Mesenchymal stem cell (in vitro differentiated cells and primary cell): ENCODE measurements at regions not wholly inside any gene's neighbourhood (a gene's known extent, or its start where the extent isn't known, plus 50 kb on each side); places are given as distances from the start of the nearest gene placed in this dataset.

Experiments used
- DNase-seq: peaks from one replicate; pipeline ENCODE4 v3.0.0-alpha.2; 2013
- H2AFZ ChIP-seq: one replicate; pipeline ENCODE4 v1.6.1; 2013; ENCODE audit warnings: low read depth, mild to moderate bottlenecking, control low read depth, inconsistent platforms, low read length, moderate library complexity
- H2AK5ac ChIP-seq: 2 replicates; pipeline ENCODE4 v1.6.1; 2013; ENCODE audit warnings: low read length, moderate library complexity, mild to moderate bottlenecking, inconsistent platforms; ENCODE audit not compliant: severe bottlenecking
- H2BK120ac ChIP-seq: one replicate; pipeline ENCODE4 v1.6.1; 2013; ENCODE audit warnings: low read depth, mild to moderate bottlenecking, inconsistent platforms, low read length, moderate library complexity
- H2BK12ac ChIP-seq, 2 experiments: one replicate each; pipeline ENCODE4 v1.6.1; 2013; ENCODE audit warnings: inconsistent platforms in 2 of 2, low read length in 2 of 2, mild to moderate bottlenecking in 2 of 2, moderate library complexity in 2 of 2, control low read depth in 1 of 2
- H2BK15ac ChIP-seq: one replicate; pipeline ENCODE4 v1.6.1; 2013; ENCODE audit warnings: mild to moderate bottlenecking, low read depth, inconsistent platforms; ENCODE audit not compliant: poor library complexity, severe bottlenecking
- H2BK5ac ChIP-seq: 2 replicates; pipeline ENCODE4 v1.6.1; 2013; ENCODE audit warnings: low read depth, mild to moderate bottlenecking, low read length, control low read depth, inconsistent platforms; ENCODE audit not compliant: poor library complexity, severe bottlenecking
- H3K14ac ChIP-seq, 2 experiments: one replicate each; pipeline ENCODE4 v1.6.1; 2013; ENCODE audit warnings: inconsistent platforms in 2 of 2, low read length in 2 of 2, control low read depth in 1 of 2, mild to moderate bottlenecking in 1 of 2, moderate library complexity in 1 of 2
- H3K18ac ChIP-seq, 2 experiments: one replicate each; pipeline ENCODE4 v1.6.1; 2013; ENCODE audit warnings: inconsistent platforms in 2 of 2, low read length in 2 of 2, control low read depth in 1 of 2, low read depth in 1 of 2, mild to moderate bottlenecking in 1 of 2
- H3K23ac ChIP-seq, 2 experiments: one replicate each; pipeline ENCODE4 v1.6.1; 2013; ENCODE audit warnings: inconsistent platforms in 2 of 2, low read length in 2 of 2, mild to moderate bottlenecking in 2 of 2, moderate library complexity in 2 of 2, control low read depth in 1 of 2
- H3K27ac ChIP-seq: 2 replicates; pipeline ENCODE4 v1.5.1; 2013; ENCODE audit warnings: mild to moderate bottlenecking, moderate library complexity, low read length, control low read depth, inconsistent platforms; ENCODE audit not compliant: poor library complexity, severe bottlenecking
- H3K27me3 ChIP-seq, 2 experiments: 2 replicates each; pipeline versions ENCODE4 v1.6.1 to v1.7.0; 2013; ENCODE audit warnings: low read length in 2 of 2, mild to moderate bottlenecking in 2 of 2, moderate library complexity in 2 of 2, control low read depth in 1 of 2, inconsistent platforms in 1 of 2; ENCODE audit not compliant: control insufficient read depth in 1 of 2, insufficient read depth in 1 of 2
- H3K36me3 ChIP-seq, 2 experiments: 2 replicates each; pipeline versions ENCODE4 v1.6.1 to v1.7.0; 2013; ENCODE audit warnings: low read length in 2 of 2, control low read depth in 1 of 2, inconsistent platforms in 1 of 2, low read depth in 1 of 2, mild to moderate bottlenecking in 1 of 2; ENCODE audit not compliant: insufficient read depth in 2 of 2, control insufficient read depth in 1 of 2
- H3K4ac ChIP-seq, 2 experiments: one replicate each; pipeline ENCODE4 v1.6.1; 2013; ENCODE audit warnings: inconsistent platforms in 2 of 2, low read length in 2 of 2, mild to moderate bottlenecking in 2 of 2, moderate library complexity in 2 of 2, control low read depth in 1 of 2, low read depth in 1 of 2
- H3K4me1 ChIP-seq: 2 replicates; pipeline ENCODE4 v1.6.1; 2013; ENCODE audit warnings: low read depth, low read length, control low read depth; ENCODE audit not compliant: control insufficient read depth, insufficient read depth
- H3K4me2 ChIP-seq: 2 replicates; pipeline ENCODE4 v1.6.1; 2013; ENCODE audit warnings: low read length, mild to moderate bottlenecking, inconsistent platforms; ENCODE audit not compliant: poor library complexity, severe bottlenecking
- H3K4me3 ChIP-seq, 2 experiments: 2 replicates each; pipeline versions ENCODE4 v1.5.1 to v1.7.0; 2013; ENCODE audit warnings: low read length in 2 of 2, mild to moderate bottlenecking in 2 of 2, control low read depth in 1 of 2, low read depth in 1 of 2; ENCODE audit not compliant: insufficient read depth in 1 of 2
- H3K79me1 ChIP-seq: replicated peaks from 2 replicates; pipeline ENCODE4 v1.6.1; 2013; ENCODE audit warnings: mild to moderate bottlenecking, control low read depth, low read length, inconsistent platforms; ENCODE audit not compliant: poor library complexity, severe bottlenecking
- H3K9ac ChIP-seq: 2 replicates; pipeline ENCODE4 v1.7.0; 2013; ENCODE audit warnings: mild to moderate bottlenecking, low read length, moderate library complexity
- H3K9me3 ChIP-seq: 2 replicates; pipeline ENCODE4 v1.7.0; 2013; ENCODE audit warnings: mild to moderate bottlenecking, low read length; ENCODE audit not compliant: control insufficient read depth
- H4K8ac ChIP-seq: one replicate; pipeline ENCODE4 v1.6.1; 2013; ENCODE audit warnings: inconsistent platforms, mild to moderate bottlenecking, low read length, moderate library complexity
- H4K91ac ChIP-seq: one replicate; pipeline ENCODE4 v1.6.1; 2013; ENCODE audit warnings: mild to moderate bottlenecking, low read length, inconsistent platforms
- WGBS: methylation state at CpG from one replicate; pipeline ENCODE4 v1.1.7; 2013; ENCODE audit warnings: mixed read lengths; 5-methylcytosine and 5-hydroxymethylcytosine counted together

DNA sequence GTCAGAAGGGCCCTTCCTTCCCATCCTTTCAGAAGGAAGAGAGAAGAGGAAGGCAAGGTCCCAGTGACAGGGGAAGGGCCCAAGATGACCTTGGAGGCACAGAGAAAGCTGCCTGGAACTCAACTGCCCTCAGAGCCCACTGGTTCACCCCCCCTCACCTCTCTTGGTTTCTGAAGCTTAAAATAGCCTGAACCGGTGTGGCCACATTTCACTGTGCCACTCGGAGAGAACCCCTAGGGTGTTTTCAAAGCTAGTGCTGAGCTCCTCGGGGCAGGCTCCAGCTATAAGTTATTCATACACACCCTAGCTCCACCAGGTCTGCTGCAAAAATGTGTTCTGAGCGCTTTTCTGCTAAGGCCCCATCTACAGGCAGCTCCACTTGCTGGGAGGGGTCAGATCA, 60.9 kb upstream of the ADRB1 start:
- Histone ChIP-seq H3K18ac (no peak overlapping the region), H2AFZ (peak overlapping the region; percentile 1), H3K4me1 (no peaks in the 10 kb centered on the region), H3K9ac (no peak overlapping the region), H2BK12ac (no peak overlapping the region), H3K23ac (no peak overlapping the region), H2BK5ac (no peak overlapping the region), H3K9me3 (no peaks in the 10 kb centered on the region), H3K27ac (no peak overlapping the region), H4K8ac (no peak overlapping the region), H2AK5ac (no peak overlapping the region), H3K4me2 (no peak overlapping the region), H3K14ac (no peak overlapping the region), H2BK15ac (no peak overlapping the region), H4K91ac (no peak overlapping the region), H2BK120ac (no peak overlapping the region), H3K36me3 (no peaks in the 10 kb centered on the region), H3K4ac (no peak overlapping the region), H3K79me1 (no peaks in the 10 kb centered on the region), H3K4me3 (no peak overlapping the region), H3K27me3 (peaks cover 0 to 22% of the 10 kb centered on the region in 2 experiments)
- DNase-seq: no peak
- 87% methylated on average over 4 of the region's 4 CpGs for WGBS

GRCh38 chr10:113983552-113983951, 60.1 kb upstream of the ADRB1 start:
- H2AK5ac ChIP-seq: no peak overlapping the region
- H3K4me3 ChIP-seq: no peak overlapping the region
- H3K4me2 ChIP-seq: no peak overlapping the region
- no peak overlapping the region for H2BK5ac ChIP-seq
- H3K4ac ChIP-seq: no peak overlapping the region
- no peak overlapping the region for H4K91ac ChIP-seq
- no peaks in the 10 kb centered on the region for H3K4me1 ChIP-seq
- no peak for DNase-seq
- no peak overlapping the region for H4K8ac ChIP-seq
- no peak overlapping the region for H3K18ac ChIP-seq
- no peaks in the 10 kb centered on the region for H3K9me3 ChIP-seq
- no peaks in the 10 kb centered on the region for H3K79me1 ChIP-seq
- H3K27me3 ChIP-seq: peaks cover 0 to 21% of the 10 kb centered on the region in 2 experiments
- 96% methylated on average over 2 of the region's 3 CpGs for WGBS
- no peak overlapping the region for H2BK12ac ChIP-seq
- no peak overlapping the region for H3K14ac ChIP-seq
- no peak overlapping the region for H3K27ac ChIP-seq
- H2BK15ac ChIP-seq: no peak overlapping the region
- H2BK120ac ChIP-seq: no peak overlapping the region
- no peak overlapping the region for H3K23ac ChIP-seq
- H3K9ac ChIP-seq: no peak overlapping the region
- no peaks in the 10 kb centered on the region for H3K36me3 ChIP-seq
- no peak overlapping the region for H2AFZ ChIP-seq

DNA sequence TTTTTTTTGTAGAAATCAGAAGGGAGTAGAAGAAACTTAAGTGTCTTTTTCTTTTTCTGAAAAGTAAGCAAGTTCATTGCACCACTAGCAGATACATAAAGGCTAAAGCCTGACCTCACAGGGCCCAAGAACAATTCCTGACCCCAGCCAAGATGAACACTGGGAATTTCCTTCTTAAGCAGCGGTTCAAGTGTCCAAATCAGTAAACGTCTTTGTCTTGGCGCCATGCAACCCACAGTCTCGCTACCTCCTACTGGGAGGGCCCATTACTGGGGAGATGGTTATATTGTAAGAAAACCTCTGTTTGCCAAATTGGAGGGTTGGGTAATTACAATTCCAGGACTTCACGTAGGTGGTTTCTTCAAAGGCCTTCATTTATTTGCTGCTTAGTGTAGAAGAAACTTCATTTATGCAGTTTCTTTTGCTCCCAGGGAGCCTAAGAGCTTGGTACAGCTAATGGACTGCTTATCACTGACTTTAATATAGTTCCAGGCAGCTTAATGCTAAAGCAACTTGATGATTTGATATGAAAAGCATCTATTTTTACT, 58.3 kb upstream of the ADRB1 start:
- no peaks in the 10 kb centered on the region for H3K79me1 ChIP-seq
- no peak overlapping the region for H2AFZ ChIP-seq
- H2BK120ac ChIP-seq: no peak overlapping the region
- DNase-seq: no peak
- peaks cover 0 to 18% of the 10 kb centered on the region in 2 experiments for H3K27me3 ChIP-seq
- no peak overlapping the region for H3K27ac ChIP-seq
- H2BK5ac ChIP-seq: no peak overlapping the region
- no peak overlapping the region for H2AK5ac ChIP-seq
- no peak overlapping the region for H2BK15ac ChIP-seq
- H4K8ac ChIP-seq: no peak overlapping the region
- no peak overlapping the region for H4K91ac ChIP-seq
- H3K18ac ChIP-seq: no peak overlapping the region
- H3K9me3 ChIP-seq: no peaks in the 10 kb centered on the region
- no peak overlapping the region for H3K23ac ChIP-seq
- H3K4ac ChIP-seq: no peak overlapping the region
- no peak overlapping the region for H2BK12ac ChIP-seq
- no peak overlapping the region for H3K14ac ChIP-seq
- H3K4me3 ChIP-seq: no peak overlapping the region
- H3K4me2 ChIP-seq: no peak overlapping the region
- WGBS: 94% methylated on average over 5 of the region's 5 CpGs
- no peak overlapping the region for H3K9ac ChIP-seq
- H3K36me3 ChIP-seq: no peaks in the 10 kb centered on the region
- H3K4me1 ChIP-seq: no peaks in the 10 kb centered on the region

- H2AK5ac ChIP-seq: no peak overlapping the region
- H4K91ac ChIP-seq: no peak overlapping the region
- no peak overlapping the region for H3K9ac ChIP-seq
- H2BK5ac ChIP-seq: no peak overlapping the region
- H3K36me3 ChIP-seq: no peaks in the 10 kb centered on the region
- H2AFZ ChIP-seq: no peak overlapping the region
- 95% methylated on average over 6 of the region's 6 CpGs for WGBS
- H3K18ac ChIP-seq: no peak overlapping the region
- no peak overlapping the region for H3K4ac ChIP-seq
- H3K23ac ChIP-seq: no peak overlapping the region
- H3K27ac ChIP-seq: no peak overlapping the region
- H3K4me3 ChIP-seq: no peak overlapping the region
- H2BK12ac ChIP-seq: no peak overlapping the region
- peaks cover 0 to 22% of the 10 kb centered on the region in 2 experiments for H3K27me3 ChIP-seq
- no peaks in the 10 kb centered on the region for H3K4me1 ChIP-seq
- H3K79me1 ChIP-seq: no peaks in the 10 kb centered on the region
- H3K9me3 ChIP-seq: no peaks in the 10 kb centered on the region
- H4K8ac ChIP-seq: no peak overlapping the region
- no peak overlapping the region for H3K14ac ChIP-seq
- no peak for DNase-seq
- no peak overlapping the region for H2BK15ac ChIP-seq
- H3K4me2 ChIP-seq: no peak overlapping the region
- H2BK120ac ChIP-seq: no peak overlapping the region
These were observed 57.4 kb upstream of the ADRB1 start for GRCh38 chr10:113986316-113986715.
